ENCODE measurements at regions not wholly inside any gene's neighbourhood (a gene's known extent, or its start where the extent isn't known, plus 50 kb on each side); places are given as distances from the start of the nearest gene placed in this dataset.

GRCh38 chr22:47442821-47443220 lies 680.4 kb downstream of the TBC1D22A start:
- whole genome bisulfite sequencing, 10 experiments, result 40 to 100% (median 55%) methylated on average over 1 to 5 of the region's 6 CpGs; no CpG with 5 or more reads in 2 of the 10 experiments
- Histone ChIP-seq H3K4me3 (no peak overlapping the region), H3K27ac (no peak overlapping the region), H3K4me1 (replicated peaks in 1 of 2) (no peaks in the 10 kb centered on the region)
- in situ Hi-C loops (cut with MboI; ENCODE audit: low pct_unique_long_range_greater_than_20kb in 2 of 9, low sequenced_read_pairs in 9 of 9, unreplicated experiment in 9 of 9), result no loop called here
- ATAC-seq (replicated peaks in 6 of 8), result no peak

DNA sequence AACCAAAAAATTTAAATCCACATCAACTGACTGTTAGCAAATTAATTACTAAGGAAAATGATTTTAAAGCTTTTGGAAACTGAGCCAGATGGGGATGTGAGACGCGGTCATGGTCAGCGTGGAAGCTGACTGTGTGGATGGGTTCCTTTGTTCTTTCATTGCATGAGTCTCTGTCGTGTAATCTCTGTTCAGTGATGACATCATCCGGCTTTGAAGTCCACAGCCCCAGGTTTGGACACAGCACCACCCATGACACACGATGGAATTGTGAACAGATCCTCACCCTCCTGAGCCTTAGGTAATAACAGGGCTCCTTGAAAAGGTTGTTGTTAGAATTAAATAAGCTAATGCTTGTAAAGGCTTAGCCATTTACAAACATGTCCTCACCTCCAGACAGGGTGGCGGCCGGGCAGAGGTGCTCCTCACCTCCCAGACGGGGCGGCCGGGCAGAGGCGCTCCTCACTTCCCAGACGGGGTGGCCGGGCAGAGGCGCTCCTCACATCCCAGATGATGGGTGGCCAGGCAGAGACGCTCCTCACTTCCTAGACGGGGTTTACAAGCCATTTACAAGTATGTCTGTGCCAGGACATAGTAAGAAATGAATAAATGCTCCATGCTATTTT lies 677.3 kb downstream of the TBC1D22A start:
- no peak for ATAC-seq (replicated peaks in 6 of 8)
- WGBS, 10 experiments, result 6 to 100% (median 38%) methylated on average over 1 to 10 of the region's 17 CpGs; no CpG with 5 or more reads in 1 of the 10 experiments
- H3K4me3 ChIP-seq, result no peak overlapping the region
- in situ Hi-C loops (cut with MboI; ENCODE audit: low pct_unique_long_range_greater_than_20kb in 2 of 9, low sequenced_read_pairs in 9 of 9, unreplicated experiment in 9 of 9), result no loop called here
- H3K4me1 ChIP-seq (replicated peaks in 1 of 2), result no peaks in the 10 kb centered on the region
- H3K27ac ChIP-seq, result no peak overlapping the region

- Histone ChIP-seq H3K27ac (no peak overlapping the region), H3K4me3 (no peak overlapping the region), H3K4me1 (replicated peaks in 1 of 2) (no peaks in the 10 kb centered on the region)
- WGBS, 10 experiments, result 0 to 29% (median 0%) methylated on average over 1 to 3 of the region's 3 CpGs; no CpG with 5 or more reads in 1 of the 10 experiments
- ATAC-seq (replicated peaks in 6 of 8), result no peak
- in situ Hi-C loops (cut with MboI; ENCODE audit: low pct_unique_long_range_greater_than_20kb in 2 of 9, low sequenced_read_pairs in 9 of 9, unreplicated experiment in 9 of 9), result no loop called here
Measured at GRCh38 chr22:47437636-47438035, 675.2 kb downstream of the TBC1D22A start.

DNA sequence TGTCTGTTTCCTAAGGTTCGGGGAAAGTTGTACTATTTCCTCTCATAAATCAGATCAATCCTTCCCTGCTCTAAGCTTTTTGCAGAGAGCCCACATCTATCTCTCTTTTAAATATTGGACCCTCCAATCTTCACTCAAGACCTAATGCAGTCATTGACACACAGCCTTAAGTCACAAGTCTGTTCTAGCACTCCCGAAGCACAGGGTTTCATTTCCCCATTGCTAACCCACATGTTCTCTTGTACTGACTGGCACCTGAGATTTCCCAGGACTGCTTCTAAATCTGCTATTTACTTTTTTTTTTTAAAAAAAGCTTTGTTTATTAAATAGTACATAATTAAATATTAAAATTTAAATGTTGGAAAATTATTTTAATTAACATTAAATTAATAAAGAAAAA lies 674.7 kb downstream of the TBC1D22A start:
- H3K27ac ChIP-seq, result no peak overlapping the region
- H3K4me3 ChIP-seq, result no peak overlapping the region
- ATAC-seq (replicated peaks in 6 of 8), result no peak
- WGBS, 10 experiments, result 6 to 100% (median 82%) methylated on average over 1 to 2 of the region's 2 CpGs; no CpG with 5 or more reads in 1 of the 10 experiments
- in situ Hi-C loops (cut with MboI; ENCODE audit: low pct_unique_long_range_greater_than_20kb in 2 of 9, low sequenced_read_pairs in 9 of 9, unreplicated experiment in 9 of 9), result no loop called here
- no peaks in the 10 kb centered on the region for H3K4me1 ChIP-seq (replicated peaks in 1 of 2)

DNA sequence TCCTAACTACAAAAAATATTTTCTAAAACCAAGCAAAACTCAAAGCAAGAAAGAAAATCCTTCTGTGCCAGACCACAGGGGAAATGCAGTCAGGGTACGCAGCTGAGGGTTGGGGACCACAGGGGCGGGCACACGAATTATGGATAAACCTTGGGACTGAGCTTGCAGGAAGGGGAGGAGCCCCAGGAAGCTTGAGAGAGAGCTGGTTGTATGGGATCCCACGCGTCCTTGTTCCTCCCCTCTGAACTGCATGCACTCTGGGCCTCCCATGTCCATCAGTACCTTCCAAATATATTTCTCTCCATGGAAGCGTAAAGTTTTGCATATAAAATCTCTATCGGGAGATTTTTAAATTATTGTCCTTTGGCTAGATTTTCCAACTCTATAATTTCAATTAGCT lies 673.4 kb downstream of the TBC1D22A start:
- no peak for ATAC-seq (replicated peaks in 6 of 8)
- in situ Hi-C loops (cut with MboI; ENCODE audit: low pct_unique_long_range_greater_than_20kb in 2 of 9, low sequenced_read_pairs in 9 of 9, unreplicated experiment in 9 of 9), result no loop called here

GRCh38 chr22:47435204-47435487 lies 672.7 kb downstream of the TBC1D22A start:
- WGBS, 10 experiments, result 9 to 92% (median 53%) methylated on average over 2 to 5 of the region's 5 CpGs; no CpG with 5 or more reads in 6 of the 10 experiments
- in situ Hi-C loops (cut with MboI; ENCODE audit: low pct_unique_long_range_greater_than_20kb in 2 of 9, low sequenced_read_pairs in 9 of 9, unreplicated experiment in 9 of 9), result no loop called here
- H3K4me1 ChIP-seq (replicated peaks in 1 of 2), result no peaks in the 10 kb centered on the region
- no peak overlapping the region for H3K4me3 ChIP-seq
- H3K27ac ChIP-seq, result no peak overlapping the region
- ATAC-seq (replicated peaks in 6 of 8), result peak in 1 of 8 experiments; percentile 53

More for the DNA sequence above, 673.4 kb downstream of the TBC1D22A start:
- H3K4me1 ChIP-seq (replicated peaks in 1 of 2), result no peaks in the 10 kb centered on the region
- no peak overlapping the region for H3K27ac ChIP-seq
- WGBS, 10 experiments, result 26 to 100% (median 62%) methylated on average over 1 to 7 of the region's 7 CpGs
- H3K4me3 ChIP-seq, result no peak overlapping the region

DNA sequence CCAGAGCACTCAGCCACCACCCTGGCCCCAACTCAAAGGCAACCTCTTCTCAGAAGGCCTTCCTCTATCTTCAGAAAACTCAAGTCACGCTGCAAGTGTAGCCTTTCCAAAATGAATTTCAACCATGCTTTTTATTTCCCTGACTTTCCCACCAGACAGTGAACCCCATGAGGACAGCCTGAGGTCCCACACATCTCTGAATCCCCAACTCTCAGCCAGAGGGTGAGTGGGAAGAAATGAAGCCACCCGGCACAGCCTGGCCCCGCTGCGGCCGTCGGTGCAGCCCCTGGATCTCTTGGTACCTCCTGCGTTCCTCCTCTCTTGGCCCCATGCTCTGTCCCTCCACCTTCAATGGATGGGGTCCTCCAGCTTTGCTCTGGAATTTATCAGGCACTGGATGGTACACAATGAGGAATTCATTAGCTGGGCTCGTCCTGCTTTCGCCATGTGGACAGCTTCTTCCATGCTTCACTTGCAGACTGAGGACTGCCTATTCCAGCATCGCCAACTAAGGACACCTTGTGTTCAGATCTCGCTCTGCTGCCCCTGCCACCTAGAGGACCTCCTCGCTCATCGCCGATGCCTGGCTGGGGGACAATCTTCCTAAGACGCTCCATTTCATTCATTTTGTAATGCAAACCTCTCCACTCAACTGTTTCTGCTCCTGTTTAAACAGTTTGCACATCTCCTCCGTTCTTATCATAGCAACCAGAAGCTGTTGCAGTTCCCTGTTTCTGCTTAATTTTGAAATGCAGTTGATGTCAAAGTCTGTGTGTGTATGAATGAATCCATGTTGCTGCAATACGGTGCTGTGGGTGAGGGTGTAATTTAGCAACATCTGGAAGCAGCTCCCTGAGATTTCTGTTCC lies 672.1 kb downstream of the TBC1D22A start:
- H3K27ac ChIP-seq, result no peak overlapping the region
- peak in 2 of 8 experiments; percentile 20 to 41 for ATAC-seq (replicated peaks in 6 of 8)
- in situ Hi-C loops (cut with MboI; ENCODE audit: low pct_unique_long_range_greater_than_20kb in 2 of 9, low sequenced_read_pairs in 9 of 9, unreplicated experiment in 9 of 9), result no loop called here
- no peak overlapping the region for H3K4me3 ChIP-seq
- H3K4me1 ChIP-seq (replicated peaks in 1 of 2), result no peaks in the 10 kb centered on the region
- 7 to 100% (median 65%) methylated on average over 2 to 6 of the region's 17 CpGs; no CpG with 5 or more reads in 3 of the 10 experiments for WGBS, 10 experiments

DNA sequence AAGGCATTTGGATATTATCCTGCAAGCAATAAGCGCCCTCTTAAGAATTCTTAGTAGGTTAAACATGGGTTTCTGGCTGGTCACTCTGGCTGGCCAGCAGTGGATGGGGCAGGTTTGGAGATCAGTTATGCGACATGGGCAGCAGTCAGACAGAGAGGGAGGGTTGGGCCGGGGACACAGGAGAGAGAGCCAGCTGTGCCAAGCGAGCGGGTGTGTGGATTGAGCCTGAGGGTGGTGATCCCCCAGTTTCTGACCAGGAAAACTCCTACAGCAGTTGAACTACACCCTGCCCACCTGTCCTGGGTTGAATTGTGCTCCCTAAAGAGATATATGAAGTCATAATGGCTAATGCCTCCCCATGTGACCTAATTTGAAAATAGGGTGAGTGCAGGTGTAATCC lies 671.2 kb downstream of the TBC1D22A start:
- in situ Hi-C loops (cut with MboI; ENCODE audit: low pct_unique_long_range_greater_than_20kb in 2 of 9, low sequenced_read_pairs in 9 of 9, unreplicated experiment in 9 of 9), result no loop called here
- no peak for ATAC-seq (replicated peaks in 6 of 8)
- no peaks in the 10 kb centered on the region for H3K4me1 ChIP-seq (replicated peaks in 1 of 2)
- 0 to 80% (median 56%) methylated on average over 1 to 2 of the region's 5 CpGs; no CpG with 5 or more reads in 5 of the 10 experiments for WGBS, 10 experiments
- no peak overlapping the region for H3K4me3 ChIP-seq
- no peak overlapping the region for H3K27ac ChIP-seq

DNA sequence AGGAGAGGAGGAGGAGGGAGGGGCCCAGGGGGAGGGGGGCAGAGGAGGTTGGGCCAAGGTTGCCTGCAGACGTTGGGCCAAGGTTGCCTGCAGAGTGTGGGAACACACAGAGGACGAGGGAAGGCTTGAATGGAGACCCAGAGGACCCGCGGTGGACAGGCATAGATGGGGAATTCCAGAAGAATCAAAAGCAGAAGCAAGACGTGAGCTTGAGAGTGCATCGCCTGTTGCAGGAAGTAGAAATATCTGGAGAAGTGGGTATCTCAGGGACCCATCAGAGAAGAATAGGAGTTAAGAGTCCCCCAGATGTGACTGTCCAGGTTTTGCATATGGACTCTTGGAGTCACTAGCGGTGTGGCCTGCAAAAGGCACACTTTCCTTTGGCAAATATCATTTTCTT lies 670.2 kb downstream of the TBC1D22A start:
- no peak for ATAC-seq (replicated peaks in 6 of 8)
- in situ Hi-C loops (cut with MboI; ENCODE audit: low pct_unique_long_range_greater_than_20kb in 2 of 9, low sequenced_read_pairs in 9 of 9, unreplicated experiment in 9 of 9), result no loop called here
- Histone ChIP-seq H3K27ac (no peak overlapping the region), H3K4me1 (replicated peaks in 1 of 2) (no peaks in the 10 kb centered on the region), H3K4me3 (no peak overlapping the region)
- 0 to 100% (median 61%) methylated on average over 1 to 7 of the region's 7 CpGs; no CpG with 5 or more reads in 5 of the 10 experiments for WGBS, 10 experiments

DNA sequence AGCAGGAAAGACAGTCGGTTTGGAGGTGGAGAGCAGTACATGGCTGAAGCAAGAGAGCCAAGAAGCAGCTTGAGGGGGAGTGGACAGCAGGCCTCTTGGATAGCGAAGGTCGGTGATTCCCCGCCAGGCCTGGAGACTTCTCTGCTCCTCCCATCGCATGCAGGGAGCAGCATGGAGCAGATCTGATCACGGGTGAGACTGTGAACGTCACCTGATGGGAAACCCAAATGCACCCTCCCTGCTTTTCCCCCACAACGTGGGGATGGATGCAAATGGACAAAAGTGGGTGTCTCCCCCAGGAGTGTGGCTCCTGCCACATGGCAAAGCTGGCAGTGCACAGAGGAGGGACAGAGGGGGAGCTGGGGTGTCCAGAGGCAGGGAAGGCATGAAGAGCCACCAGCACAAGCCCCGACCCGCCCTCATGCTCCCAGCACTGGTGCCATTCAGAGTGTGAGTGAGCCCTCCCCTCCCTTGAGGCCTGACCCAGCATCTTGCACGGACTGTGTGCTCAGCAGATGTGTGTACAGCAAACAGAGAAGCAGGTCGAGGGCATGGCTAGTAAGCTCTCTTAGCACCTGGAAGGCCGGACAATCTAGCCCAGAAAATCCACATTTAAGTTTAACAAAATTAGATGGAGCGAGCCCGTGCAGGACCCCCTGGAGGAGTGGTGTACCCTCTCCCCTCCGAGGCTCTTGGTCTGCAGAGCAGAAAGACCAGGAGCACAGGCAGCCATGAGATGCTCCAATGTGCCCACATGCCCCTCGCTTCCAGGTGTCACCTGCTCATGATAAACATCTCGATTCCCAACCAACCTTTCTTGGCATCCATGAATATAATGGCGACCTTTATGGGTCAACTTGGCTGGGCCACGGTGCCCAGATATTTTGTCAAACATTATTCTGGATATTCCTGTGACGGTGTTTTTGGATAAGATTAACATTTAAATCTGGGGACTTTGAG lies 661.7 kb downstream of the TBC1D22A start:
- 7 to 90% (median 34%) methylated on average over 1 to 12 of the region's 21 CpGs; no CpG with 5 or more reads in 2 of the 10 experiments for WGBS, 10 experiments
- Histone ChIP-seq H3K4me3 (no peak overlapping the region), H3K4me1 (replicated peaks in 1 of 2) (no peaks in the 10 kb centered on the region), H3K27ac (no peak overlapping the region)
- no peak for ATAC-seq (replicated peaks in 6 of 8)
- in situ Hi-C loops (cut with MboI; ENCODE audit: low pct_unique_long_range_greater_than_20kb in 2 of 9, low sequenced_read_pairs in 9 of 9, unreplicated experiment in 9 of 9), result loop anchor here in 1 of 9 experiments (25.0 kb wide), 2 partner anchors 88 to 112 kb away; no protein-coding TSS in a partner anchor

GRCh38 chr22:47423266-47423665 lies 660.8 kb downstream of the TBC1D22A start:
- 10 to 58% (median 26%) methylated on average over 1 to 7 of the region's 9 CpGs; no CpG with 5 or more reads in 1 of the 10 experiments for WGBS, 10 experiments
- in situ Hi-C loops (cut with MboI; ENCODE audit: low pct_unique_long_range_greater_than_20kb in 2 of 9, low sequenced_read_pairs in 9 of 9, unreplicated experiment in 9 of 9), result loop anchor here in 1 of 9 experiments (25.0 kb wide), 2 partner anchors 89 to 111 kb away; no protein-coding TSS in a partner anchor
- no peaks in the 10 kb centered on the region for H3K4me1 ChIP-seq (replicated peaks in 1 of 2)
- H3K27ac ChIP-seq, result no peak overlapping the region
- H3K4me3 ChIP-seq, result no peak overlapping the region
- no peak for ATAC-seq (replicated peaks in 6 of 8)

DNA sequence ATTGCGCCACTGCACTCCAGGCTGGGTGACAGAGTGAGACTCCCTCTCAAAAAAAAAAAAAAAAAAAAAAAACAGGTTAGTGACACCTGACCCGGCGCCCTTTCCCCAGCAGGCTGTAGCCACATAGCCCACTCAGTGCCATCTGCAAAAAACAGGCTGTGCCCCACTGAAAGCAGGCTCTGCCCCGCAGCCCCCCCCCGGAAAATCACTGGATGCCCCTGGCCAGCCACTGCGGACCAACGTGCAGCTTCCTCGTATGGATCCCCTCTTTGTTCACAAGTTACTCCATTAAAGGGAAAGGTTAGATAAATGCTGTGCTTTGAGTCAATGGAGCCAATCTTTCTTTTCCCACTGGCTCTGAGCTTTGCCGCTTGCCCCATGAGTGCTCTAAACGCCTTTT lies 660.3 kb downstream of the TBC1D22A start:
- in situ Hi-C loops (cut with MboI; ENCODE audit: low pct_unique_long_range_greater_than_20kb in 2 of 9, low sequenced_read_pairs in 9 of 9, unreplicated experiment in 9 of 9), result loop anchor here in 1 of 9 experiments (25.0 kb wide), 2 partner anchors 90 to 110 kb away; no protein-coding TSS in a partner anchor
- ATAC-seq (replicated peaks in 6 of 8), result no peak
- WGBS, 10 experiments, result 19 to 90% (median 67%) methylated on average over 1 to 4 of the region's 10 CpGs; no CpG with 5 or more reads in 2 of the 10 experiments
- no peaks in the 10 kb centered on the region for H3K4me1 ChIP-seq (replicated peaks in 1 of 2)
- H3K4me3 ChIP-seq, result no peak overlapping the region
- no peak overlapping the region for H3K27ac ChIP-seq
